DMS53 (cell line): ENCODE measurements at regions not wholly inside any gene's neighbourhood (a gene's known extent, or its start where the extent isn't known, plus 50 kb on each side); places are given as distances from the start of the nearest gene placed in this dataset.
A peak's percentile ranks its signal among the peaks of the same experiment; 100 is the strongest.

Experiments used
- DNase-seq: peaks from one replicate; lab custom pipeline; 2025; lab: John Stamatoyannopoulos, UW

DNA sequence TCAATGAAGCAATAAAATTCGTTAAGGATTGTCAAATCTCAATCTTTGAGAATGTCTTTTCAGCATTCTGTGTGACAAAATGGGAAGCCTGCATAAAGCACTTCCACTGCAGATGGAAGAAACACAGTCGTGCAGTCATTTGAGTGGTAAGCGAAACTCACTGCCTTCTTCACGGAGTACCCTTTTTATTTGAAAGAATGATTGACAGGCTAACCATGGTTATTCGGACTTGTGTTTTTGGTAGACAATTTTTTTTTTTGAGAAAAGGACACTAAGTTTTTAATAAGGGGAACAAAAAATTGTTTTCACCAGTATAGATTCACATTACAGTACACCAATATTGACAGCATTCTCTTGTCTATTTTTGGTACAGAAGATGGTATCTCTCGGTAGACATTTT is 86.9 kb upstream of the MSX1 start:
- DNase-seq: no peak

DNA sequence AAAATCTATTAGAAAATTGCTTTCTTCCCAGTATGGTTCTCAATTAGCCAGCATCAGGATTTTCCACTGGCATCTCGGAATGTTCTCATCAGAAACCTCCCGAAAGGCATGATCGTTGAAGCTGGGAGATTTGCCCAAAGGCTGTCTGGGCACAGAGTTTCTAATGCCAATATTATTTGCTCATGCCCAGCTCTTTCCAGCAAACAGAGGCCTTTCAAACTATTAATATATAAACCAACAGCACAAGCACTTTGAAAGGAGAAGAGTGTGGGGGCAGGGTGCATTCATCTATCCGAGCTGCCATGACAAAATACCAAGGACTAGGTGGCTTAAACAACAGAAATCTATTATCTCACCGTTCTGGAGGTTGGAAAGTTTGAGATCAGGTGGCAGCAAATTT is 88.3 kb upstream of the MSX1 start:
- no peak for DNase-seq

DNA sequence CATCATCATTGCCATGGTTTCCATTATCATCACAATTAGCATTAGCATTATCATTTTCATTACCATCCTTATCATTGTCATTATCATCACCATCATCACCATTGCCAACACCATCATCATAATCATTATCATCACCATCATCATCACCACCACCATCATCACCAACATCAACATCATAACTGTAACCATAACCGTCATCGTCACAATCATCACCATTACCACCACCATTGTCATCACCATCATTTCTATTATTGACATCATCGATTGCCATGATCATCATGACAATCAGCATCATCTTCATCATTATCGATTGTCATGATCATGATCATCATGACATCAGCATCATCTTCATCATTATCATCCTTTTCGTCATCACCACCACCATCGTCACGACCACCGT is 88.9 kb upstream of the MSX1 start:
- no peak for DNase-seq

DNA sequence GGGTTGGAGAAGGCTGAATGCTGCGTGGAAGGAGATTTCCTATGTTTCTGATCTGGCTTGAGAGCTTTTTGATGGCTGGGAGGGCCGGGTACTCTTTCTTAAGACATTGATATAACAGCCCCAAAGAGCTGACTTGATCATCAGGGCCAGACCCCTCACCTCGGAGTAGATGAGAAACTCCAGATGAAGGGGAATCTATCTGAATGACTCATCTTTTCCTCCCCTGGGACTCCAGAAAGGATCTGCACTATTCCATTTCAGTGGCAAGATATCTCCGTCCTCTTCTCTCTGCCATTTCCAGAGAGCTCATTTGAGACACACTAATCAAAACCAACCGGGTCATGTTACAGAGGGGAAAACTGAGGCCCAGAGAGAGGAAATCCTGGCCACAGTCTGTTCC is 92.9 kb upstream of the MSX1 start:
- no peak for DNase-seq

DNA sequence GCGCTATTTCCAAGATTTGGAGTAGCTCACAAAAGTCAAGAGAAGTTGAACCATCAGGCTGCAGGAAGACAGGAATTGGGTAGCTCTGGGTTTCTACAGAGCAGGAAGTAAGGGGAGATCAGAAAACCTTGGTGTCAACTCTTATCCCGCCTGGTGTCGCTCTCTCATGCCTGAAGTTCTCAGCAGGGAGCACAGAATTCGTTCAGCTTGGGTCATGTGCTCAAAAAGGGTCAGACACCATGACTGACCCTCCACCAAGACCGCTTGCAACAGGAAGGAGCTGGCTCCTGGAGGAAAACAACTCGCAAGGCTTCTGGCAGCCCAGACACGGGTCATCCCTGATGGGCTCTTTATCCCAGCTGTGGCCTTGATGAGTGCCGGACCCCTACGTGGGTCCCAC is 93.7 kb upstream of the MSX1 start:
- DNase-seq: no peak

DNA sequence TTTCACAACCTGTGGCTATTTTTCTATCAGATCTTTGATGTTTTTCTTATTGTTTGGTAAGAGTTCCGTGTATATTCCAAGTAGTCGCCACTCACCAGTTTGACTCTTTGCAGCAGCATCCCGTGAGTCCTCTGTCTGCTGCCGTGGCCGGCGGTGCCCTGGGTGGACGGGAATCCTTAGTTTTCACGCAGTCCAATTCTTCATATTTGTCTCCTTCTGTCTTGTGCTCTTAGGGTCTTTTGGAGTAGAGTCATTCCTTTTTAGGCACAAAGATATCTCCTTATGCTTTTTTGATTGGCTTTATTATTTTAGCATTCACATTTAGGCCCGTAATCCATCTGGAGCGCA is 94.9 kb upstream of the MSX1 start:
- no peak for DNase-seq

DNA sequence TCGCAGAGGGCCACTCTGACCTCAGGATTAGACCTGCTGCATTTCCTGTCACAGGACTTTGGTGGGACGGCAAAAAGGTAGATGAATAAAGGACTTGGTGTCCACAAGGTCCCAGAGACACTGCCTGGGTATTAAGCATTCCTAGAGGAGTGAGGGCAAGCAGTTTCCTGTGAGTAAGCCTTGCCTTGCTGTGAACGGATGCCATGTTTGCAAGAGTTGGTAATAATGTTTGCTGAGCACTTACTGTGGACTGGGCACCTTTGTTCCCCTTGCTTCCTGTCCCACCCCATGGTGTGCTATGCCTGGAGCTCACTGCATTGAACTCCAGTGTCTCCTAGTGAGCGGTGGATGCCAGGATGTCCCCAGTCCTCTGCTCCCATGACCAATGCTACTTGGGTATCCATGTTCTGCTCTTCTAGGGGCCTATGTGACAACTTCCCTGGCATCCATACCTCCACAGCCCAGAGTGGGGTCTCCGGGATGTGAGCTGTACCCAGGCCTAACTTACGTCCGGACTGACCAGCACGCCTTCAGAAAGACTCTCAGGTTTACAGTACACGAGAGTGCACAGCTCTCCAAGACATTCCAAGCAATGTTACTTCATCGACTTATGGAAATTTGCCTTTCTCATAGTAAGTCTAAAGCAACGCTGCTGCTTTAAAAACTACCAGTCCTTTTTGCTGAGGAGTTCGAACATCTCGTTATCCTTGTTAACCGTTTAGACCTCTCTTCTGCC is 95.5 kb upstream of the MSX1 start:
- DNase-seq: peak; percentile 47

DNA sequence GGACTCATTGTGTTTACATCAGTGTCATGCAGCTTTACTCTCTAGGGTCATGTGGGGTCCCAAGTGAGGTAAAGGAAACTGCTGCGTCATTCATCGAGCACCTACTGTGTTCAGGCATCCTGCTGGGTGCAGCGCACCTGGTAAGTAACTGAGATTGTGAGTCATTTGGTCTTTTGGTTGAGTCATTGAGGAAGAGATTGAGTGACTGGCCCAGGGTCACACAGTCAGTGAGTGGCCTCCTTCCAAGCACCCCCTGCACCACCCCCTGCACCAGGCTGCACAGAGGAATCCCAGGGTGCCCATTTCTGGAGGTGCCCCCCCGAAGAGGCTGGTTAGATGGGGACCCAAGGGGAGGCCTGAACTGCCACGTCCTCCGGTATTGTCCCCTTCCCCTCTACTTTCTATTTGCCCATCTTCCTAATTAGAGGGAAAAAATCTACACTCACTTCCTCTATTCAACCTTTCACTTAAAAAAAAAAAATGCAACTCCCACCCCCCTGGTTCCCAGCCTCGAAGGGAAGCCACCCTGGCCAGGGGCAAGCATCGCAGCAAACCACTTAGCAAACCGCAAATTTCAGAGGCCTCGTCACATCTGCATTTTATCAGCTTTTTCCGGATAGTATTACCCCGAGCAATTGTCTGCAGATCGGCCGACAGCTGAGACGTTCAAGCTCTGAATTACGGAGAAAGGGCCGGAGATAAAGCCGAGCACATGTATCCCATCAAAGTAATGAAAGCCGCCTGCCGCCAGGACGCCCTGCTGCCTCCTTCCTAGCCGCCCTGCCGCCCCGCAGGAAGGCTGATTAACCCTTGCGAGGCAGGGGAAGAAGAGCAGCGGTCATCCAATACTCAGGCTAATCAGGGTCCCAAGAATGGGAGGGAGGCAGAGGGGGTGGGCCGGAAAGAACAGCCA is 96.3 kb upstream of the MSX1 start:
- DNase-seq: no peak

DNA sequence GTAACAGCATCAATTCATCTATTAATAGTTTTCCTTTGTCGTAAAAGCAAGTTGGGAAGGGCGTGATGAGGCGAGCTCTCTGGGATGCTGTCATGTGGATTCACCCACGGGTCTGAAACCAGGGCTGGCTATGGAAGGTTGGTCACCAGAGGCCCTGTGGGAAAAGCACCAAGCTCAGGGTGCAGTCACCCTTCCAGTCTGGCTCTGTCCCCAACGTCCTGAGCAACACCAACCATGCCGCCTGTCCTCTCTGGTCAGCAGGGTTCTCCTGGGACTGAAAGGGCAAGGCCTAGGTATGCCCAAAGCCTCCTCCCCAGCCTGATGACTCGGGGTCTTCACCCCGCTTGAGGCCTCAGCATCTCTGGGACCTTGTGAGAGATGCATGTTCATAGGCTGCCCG is 97.2 kb upstream of the MSX1 start:
- no peak for DNase-seq

DNA sequence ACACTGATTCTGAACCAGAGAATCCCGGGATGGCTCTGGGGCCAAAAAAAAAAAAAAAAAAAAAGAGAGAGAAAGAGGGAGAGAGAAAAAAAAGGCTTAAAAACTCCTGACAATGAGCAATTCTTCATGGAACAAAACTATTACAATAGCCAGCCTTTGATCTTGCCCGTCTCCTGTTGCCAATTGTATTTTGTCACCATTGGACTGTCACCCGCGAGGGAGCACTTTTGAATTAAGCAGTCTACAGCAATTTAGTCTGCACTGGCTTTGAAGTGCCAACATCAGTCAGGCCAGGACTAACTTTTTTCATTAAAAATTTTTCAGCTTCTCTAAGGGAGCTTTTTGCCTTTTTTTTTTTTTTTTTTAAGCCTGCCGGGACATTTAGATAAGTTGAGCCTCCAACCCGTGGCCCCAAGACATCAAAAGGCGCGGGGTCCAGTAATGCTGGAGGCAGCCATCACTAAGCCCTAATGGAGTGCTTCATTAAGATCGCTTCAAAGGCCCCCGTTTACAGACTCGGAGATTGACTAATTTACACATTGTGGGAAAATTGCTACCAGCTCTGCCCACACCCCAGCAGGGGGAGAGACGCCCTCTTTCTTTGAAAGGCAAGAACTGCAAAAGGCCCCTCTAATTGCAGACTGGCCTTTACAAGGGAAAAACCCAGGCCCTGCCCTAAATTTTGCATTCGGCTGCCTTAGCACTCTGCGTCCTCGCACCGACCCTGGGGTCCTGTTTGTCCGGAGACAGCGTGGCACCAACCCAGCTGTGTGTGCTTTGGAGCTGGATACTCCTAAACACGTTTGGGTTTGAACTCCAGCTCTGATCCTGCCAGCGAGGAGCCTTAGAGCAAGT is 98.1 kb upstream of the MSX1 start:
- peak; percentile 49 for DNase-seq

DNA sequence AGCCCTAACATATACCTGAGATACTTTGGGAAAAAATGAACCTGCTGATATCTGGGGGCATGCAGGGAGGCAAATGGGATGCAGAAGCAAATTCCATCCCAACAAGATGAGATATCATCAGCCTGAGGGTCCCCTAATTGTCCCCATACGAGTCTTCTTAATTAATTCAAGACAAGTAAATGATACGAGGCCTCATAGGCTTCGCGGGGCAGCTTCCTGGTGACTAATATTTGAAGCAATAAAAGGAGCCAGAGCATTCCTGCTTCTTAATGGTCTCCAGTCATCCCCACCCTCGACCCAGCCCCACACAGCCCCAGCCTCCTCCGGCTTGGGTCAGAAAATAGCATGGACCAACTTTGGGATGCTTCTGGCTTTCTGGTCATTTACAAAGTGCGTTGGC is 99.6 kb upstream of the MSX1 start:
- no peak for DNase-seq

DNA sequence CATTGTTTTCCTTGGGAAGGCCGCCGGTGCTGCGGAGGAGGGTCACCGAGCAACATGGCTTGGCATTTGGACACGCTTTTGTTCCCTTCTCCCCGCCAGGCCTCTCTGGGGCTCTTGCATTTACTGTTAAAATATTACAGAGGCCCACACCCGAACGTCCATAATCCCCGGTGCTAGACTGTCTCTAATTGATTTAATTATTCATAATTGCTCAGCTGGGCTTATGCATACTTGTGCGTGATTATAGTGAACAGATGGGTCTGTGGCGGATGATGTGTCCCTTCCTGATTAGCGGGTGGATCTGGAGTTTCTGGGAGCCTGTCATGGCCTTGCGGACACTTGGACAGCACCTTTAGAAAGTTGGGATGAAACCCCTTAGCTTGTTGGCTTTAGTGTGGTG is 100.2 kb upstream of the MSX1 start:
- DNase-seq: no peak

DNA sequence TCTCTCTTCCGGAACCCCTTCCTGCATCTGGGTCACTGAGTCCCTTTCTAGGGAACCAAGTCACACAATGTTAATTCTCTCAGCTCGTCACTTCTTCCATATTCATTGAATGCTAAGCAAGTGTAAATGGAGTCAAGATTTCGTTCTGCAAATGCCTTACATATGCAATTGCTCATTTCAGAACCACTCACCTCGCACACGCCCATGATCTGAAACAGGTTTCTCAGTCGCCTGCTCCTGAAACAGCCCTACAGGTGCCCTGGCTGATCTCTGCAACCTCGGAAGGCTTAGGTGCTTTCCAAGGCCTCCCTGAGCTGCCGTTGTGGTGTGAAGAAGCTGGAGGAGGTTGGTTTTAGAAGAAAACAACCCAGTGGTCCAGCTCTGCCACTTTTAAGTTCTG is 100.8 kb upstream of the MSX1 start:
- no peak for DNase-seq

DNA sequence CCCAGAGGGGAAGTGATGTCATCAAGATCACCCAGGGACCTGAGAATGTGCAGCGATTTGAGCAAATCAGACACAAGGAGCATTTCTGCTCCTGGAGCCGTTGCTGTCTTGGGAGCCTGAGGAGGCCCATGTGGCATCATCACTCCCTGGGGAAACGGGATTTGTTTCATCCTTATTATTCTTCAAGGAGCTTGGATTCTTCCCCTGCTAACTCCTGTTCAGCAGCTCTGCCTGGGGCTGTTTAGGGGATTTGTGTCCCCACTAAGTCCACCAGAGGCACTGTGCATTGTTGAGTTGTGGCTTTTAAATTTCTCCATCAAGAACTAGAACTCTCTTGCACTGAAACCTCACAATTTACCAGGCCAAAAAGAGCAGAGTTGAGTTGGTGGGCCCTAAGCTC is 104.2 kb upstream of the MSX1 start:
- no peak for DNase-seq

DNA sequence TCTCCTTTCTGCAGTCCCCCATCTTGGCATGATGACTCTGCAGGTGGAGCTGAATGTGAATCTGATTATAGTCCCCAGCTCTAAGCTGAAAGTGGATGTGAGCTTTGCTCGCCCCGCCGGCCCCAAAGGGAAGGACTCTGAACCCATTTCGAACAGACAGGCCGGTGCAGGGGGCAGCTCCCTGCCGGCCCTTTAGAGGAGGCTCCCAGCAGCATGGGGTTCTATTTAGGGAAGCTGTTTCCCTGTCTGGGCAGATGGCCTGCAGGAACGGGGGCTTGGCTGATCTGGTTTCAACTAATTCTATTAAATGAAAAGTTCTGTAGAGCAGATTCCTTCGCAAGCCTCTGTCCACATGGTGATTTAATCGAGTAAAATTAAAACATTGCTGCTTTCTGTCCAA is 104.8 kb upstream of the MSX1 start:
- DNase-seq: no peak

DNA sequence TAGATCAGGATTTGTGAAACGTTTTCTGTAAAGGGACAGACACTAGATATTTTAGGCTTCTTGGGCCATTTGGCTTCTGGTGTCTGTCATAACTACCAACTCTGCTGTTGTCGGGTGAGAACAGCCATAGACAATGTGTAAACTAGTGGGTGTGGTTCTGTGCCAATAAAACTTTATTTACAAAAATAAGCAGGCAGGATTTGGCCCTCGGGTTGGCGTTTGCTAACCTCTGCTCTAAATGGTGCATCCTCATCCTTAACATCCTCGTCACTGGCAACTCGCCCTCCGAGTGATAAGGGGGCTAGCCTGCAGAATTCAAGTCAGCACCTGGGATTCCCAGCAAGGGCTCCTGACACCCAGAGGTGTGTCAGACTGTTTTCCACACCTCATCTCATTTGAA is 105.8 kb upstream of the MSX1 start:
- DNase-seq: no peak

DNA sequence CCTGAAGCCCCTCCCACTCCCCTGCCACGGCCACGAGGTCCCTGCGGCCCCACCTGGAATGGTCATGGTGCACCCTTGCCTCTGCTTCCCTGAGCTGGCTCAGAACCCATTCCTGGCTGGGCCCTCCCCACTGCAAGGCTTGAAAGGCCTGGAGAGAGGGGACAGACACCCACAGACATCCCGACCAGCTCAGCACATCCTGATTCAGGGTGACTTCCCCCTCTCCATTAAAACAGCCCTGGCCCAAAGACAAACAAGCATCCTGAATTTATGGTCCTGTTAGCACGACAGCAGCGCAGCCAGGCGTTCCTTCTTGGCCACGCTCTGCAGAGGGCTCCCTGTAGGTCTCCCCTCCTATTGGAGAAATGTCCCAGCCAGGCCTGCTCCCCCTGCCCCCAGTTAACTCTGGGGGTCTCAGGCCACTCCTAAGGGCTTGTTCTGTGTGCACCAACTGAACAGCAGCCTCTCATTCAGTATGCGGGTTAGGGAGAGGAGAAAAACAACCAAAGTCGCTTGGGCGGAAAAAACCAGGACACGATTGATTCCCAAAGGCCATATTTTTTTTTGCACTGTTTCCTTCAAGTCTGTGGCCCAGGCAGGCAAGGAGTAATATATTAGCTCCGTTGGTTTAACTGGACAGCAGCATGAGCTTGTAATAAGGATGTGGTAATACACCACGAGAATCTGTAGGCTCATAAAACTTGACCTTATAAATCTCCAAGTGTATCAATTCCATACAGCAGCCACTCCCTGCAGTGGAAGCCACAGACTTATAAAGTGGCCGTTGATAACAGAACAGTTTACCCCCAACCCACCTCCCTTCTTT is 106.7 kb upstream of the MSX1 start:
- no peak for DNase-seq

DNA sequence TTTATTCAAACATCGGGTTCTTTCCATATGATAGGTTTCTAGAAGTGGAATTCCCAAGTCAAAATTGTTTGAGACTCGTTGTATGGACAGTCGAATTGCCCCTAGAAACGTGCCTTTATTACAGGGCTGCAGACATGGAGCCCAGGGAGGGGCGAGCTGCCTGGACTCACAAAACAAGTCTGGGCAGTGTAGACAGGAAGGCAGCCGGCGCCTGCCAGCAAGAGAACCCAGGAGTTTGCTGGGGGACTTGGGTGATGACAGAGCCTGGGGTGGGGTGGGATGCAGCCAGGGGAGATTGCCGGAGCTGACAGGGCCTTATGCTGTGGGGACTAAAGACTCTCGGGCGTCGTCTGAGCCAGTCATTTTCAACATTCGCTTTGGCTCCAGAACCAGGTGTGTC is 107.4 kb upstream of the MSX1 start:
- no peak for DNase-seq

DNA sequence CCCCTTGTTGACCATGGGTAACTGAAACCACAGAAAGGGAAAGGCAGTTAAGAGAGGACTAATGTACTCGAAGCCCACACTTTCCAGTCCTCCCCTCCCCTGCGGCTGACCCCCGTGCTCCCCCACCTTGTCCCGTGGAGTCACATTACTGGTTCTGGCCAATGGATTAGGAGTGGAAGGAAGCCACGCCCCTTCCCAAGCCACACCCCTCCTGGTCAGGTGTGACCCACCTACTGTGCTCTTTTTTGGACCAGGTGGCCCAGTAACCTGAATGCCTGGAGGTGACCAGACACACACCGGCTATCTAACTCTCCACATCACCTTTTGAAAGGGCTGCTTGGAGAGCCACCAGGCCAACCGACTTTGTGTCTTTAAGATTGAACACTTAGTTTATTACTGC is 109.3 kb upstream of the MSX1 start:
- no peak for DNase-seq

DNA sequence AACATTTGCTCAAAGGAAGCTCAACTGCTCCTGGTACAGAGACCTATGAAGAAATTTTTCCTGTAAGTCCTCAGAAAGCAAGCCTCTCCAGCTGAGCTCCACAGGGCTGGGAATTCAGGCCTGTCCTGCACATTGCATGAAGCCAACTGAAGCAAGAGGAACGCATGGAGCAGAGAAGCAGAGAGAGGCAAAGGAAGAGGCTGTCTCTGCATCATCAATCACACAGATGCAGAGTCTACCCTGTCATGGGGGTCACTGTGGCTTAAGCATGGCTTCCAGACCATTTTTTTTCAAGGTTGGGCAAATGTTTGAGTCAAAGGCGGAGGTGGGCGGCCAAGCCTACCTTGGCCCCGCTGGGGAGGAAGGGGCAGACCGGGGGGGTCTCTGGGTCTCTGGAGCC is 110.3 kb upstream of the MSX1 start:
- no peak for DNase-seq

DNA sequence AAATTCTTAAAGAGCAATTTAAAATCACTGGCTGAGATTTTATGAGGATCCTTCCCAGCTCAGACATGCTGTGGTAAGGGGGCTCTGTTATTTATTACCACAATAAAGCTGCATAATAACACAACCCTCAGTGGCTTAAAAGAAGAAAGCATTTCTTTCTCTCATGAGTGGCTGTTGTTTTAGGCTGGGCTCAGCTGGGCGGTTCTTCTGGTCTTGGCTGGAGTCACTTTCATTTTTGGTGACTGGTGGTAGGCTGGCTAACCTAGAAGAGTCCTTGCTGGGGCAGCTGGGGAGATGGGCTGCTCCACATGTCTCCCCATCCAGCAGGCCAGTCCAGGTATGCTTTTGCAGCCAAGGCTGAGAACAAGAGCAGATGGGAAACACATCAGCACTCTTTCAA is 113.0 kb upstream of the MSX1 start:
- no peak for DNase-seq

DNA sequence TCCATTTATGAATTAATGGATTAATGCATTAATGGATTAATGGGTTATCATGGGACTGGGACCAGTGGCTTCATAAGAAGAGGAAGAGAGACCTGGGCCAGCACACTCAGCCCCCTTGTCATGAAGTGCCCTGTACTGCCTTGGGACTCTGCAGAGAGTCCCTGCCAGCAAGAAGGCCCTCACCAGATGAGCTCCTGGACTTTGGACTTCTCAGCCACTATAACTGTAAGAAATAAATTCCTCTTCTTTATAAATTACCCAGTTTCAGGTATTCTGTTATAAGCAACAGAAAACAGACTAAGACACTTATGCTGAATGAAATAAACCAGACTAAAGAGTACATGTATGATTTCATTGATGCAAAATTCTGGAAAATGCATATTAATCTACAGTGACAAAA is 119.4 kb upstream of the MSX1 start:
- no peak for DNase-seq
